ENCODE measurements at regions not wholly inside any gene's neighbourhood (a gene's known extent, or its start where the extent isn't known, plus 50 kb on each side); places are given as distances from the start of the nearest gene placed in this dataset.
"Not testable (repeated sequence)": the region's sequence is repeated elsewhere in the genome, so short reads cannot be mapped to it uniquely, and the experiment has no call there.

GRCh38 chr15:45869034-45869668 is 234.3 kb downstream of the SQOR start:
- Histone ChIP-seq H3K27ac (no peak overlapping the region), H3K36me3 (replicated peaks in 1 of 2) (no peaks in the 10 kb centered on the region), H3K9me3 (replicated peaks in 1 of 3) (no peaks in the 10 kb centered on the region), H3K27me3 (no peaks in the 10 kb centered on the region), H3K4me1 (replicated peaks in 1 of 2) (no peaks in the 10 kb centered on the region), H3K4me3 (no peak overlapping the region)
- DNase-seq, result no peak
- TF ChIP-seq CTCF (IDR thresholded peaks at IDR 0.05), result no peak
- no peak for TF ChIP-seq POLR2A (IDR thresholded peaks at IDR 0.05)
- WGBS, 4 donors, result 59 to 75% (median 69%) methylated on average over 5 of the region's 5 CpGs
- intact Hi-C loops (cut with DNase I), result no loop called here

- Histone ChIP-seq H3K27ac (no peak overlapping the region), H3K36me3 (replicated peaks in 1 of 2) (no peaks in the 10 kb centered on the region), H3K27me3 (no peaks in the 10 kb centered on the region), H3K4me1 (replicated peaks in 1 of 2) (no peaks in the 10 kb centered on the region), H3K4me3 (no peak overlapping the region), H3K9me3 (replicated peaks in 1 of 3) (no peaks in the 10 kb centered on the region)
- 68 to 75% (median 73%) methylated on average over 3 of the region's 3 CpGs for WGBS, 4 donors
- DNase-seq, result no peak
- no peak for TF ChIP-seq CTCF (IDR thresholded peaks at IDR 0.05)
- no peak for TF ChIP-seq POLR2A (IDR thresholded peaks at IDR 0.05)
- intact Hi-C loops (cut with DNase I), result no loop called here
Measured at GRCh38 chr15:45871121-45871855, 236.5 kb downstream of the SQOR start.

GRCh38 chr15:45873781-45874180 is 239.0 kb downstream of the SQOR start:
- no peak overlapping the region for H3K4me3 ChIP-seq
- no peaks in the 10 kb centered on the region for H3K4me1 ChIP-seq (replicated peaks in 1 of 2)
- WGBS, 4 donors, result 56 to 72% (median 69%) methylated on average over 3 of the region's 3 CpGs
- intact Hi-C loops (cut with DNase I), result no loop called here
- H3K27ac ChIP-seq, result no peak overlapping the region
- H3K9me3 ChIP-seq (replicated peaks in 1 of 3), result no peaks in the 10 kb centered on the region
- H3K27me3 ChIP-seq, result no peaks in the 10 kb centered on the region
- DNase-seq, result peak in 1 of 7 donors; percentile 21
- no peaks in the 10 kb centered on the region for H3K36me3 ChIP-seq (replicated peaks in 1 of 2)
- TF ChIP-seq CTCF (IDR thresholded peaks at IDR 0.05) (no peak), POLR2A (IDR thresholded peaks at IDR 0.05) (no peak)

- H3K9me3 ChIP-seq (replicated peaks in 1 of 3); H3K4me3 ChIP-seq; H3K4me1 ChIP-seq (replicated peaks in 1 of 2); H3K36me3 ChIP-seq (replicated peaks in 1 of 2); H3K27ac ChIP-seq; DNase-seq; intact Hi-C loops (cut with DNase I); H3K27me3 ChIP-seq: not testable (repeated sequence)
- WGBS, 4 donors, result 66 to 78% (median 75%) methylated on average over 2 of the region's 2 CpGs
Measured at GRCh38 chr15:45874566-45874965, 239.7 kb downstream of the SQOR start.

- DNase-seq, result no peak
- H3K27me3 ChIP-seq, result no peaks in the 10 kb centered on the region
- WGBS, 4 donors, result 79 to 89% (median 82%) methylated on average over 2 of the region's 2 CpGs
- no peaks in the 10 kb centered on the region for H3K36me3 ChIP-seq (replicated peaks in 1 of 2)
- no peaks in the 10 kb centered on the region for H3K9me3 ChIP-seq (replicated peaks in 1 of 3)
- no peak for TF ChIP-seq CTCF (IDR thresholded peaks at IDR 0.05)
- no peak for TF ChIP-seq POLR2A (IDR thresholded peaks at IDR 0.05)
- no peak overlapping the region for H3K4me3 ChIP-seq
- no peak overlapping the region for H3K27ac ChIP-seq
- no peaks in the 10 kb centered on the region for H3K4me1 ChIP-seq (replicated peaks in 1 of 2)
- intact Hi-C loops (cut with DNase I), result no loop called here
Measured at GRCh38 chr15:45884289-45884688, 249.5 kb downstream of the SQOR start.

All from adrenal gland (tissue), 9 donors.